K562 (cell line): ENCODE measurements at regions not wholly inside any gene's neighbourhood (a gene's known extent, or its start where the extent isn't known, plus 50 kb on each side); places are given as distances from the start of the nearest gene placed in this dataset.

ENCODE experiments used
- ATAC-seq: fragments of 200-7000 bp; cut with Tn5 transposase; 3 replicates; pipeline ENCODE4 v1.9.1; 2020; ENCODE audit warnings: moderate library complexity
- BruUV-seq: library from RNA; stranded (reverse); fragments of 400-500 nt; replicated peaks from 2 replicates; lab custom pipeline; 2021; lab: Mats Ljungman, UMichigan
- CTCF ChIA-PET: fragments of 300-600 bp; formaldehyde crosslinking; extraction: SDS; loops from one replicate; lab custom pipeline; 2021; ENCODE audit warnings: low intra/inter-chr PET ratio; lab: Yijun Ruan, JAX
- POLR2A ChIA-PET: fragments of 300-600, 350-650 bp; sonication (Branson Sonifier 250); formaldehyde crosslinking; extraction: SDS; loops from one replicate; lab custom pipeline; 2021; ENCODE audit warnings: antibody characterized with exemption, inconsistent platforms; lab: Yijun Ruan, JAX
- DNase-seq, 4 experiments: peaks; one replicate each; pipeline versions ENCODE4 v3.0.0 to v3.0.0-alpha.2; 2011 to 2018; ENCODE audit warnings: low spot score in 3 of 4, mixed read lengths in 3 of 4; ENCODE audit errors: extremely low read depth in 1 of 4
- FAIRE-seq: peaks from 2 replicates; lab custom pipeline; 2011; peaks lifted over from hg19 to GRCh38; lab: Jason Lieb, UNC
- H2AFZ ChIP-seq: 2 replicates; pipeline ENCODE4 v1.6.0; 2011; ENCODE audit warnings: low read depth, low read length, control low read depth, inconsistent platforms
- H3K27ac ChIP-seq: fragments of 200-600 bp; 3 replicates; pipeline ENCODE4 v1.8.0; 2011; ENCODE audit warnings: low read depth, mild to moderate bottlenecking, control low read depth, inconsistent platforms, low read length, moderate library complexity, mixed read lengths; ENCODE audit errors: extremely low read depth
- H3K27me3 ChIP-seq, 2 experiments: fragments of 300-600 bp in 1 of 2; 2 replicates in 1 of 2; 3 replicates in 1 of 2; pipeline versions ENCODE4 v1.6.0 to v1.8.0; 2011; ENCODE audit warnings: inconsistent platforms in 2 of 2, low read length in 2 of 2, mild to moderate bottlenecking in 1 of 2, mixed read lengths in 1 of 2, moderate library complexity in 1 of 2; ENCODE audit not compliant: control insufficient read depth in 2 of 2, insufficient read depth in 2 of 2
- H3K36me3 ChIP-seq: fragments of 300-600 bp; 3 replicates; pipeline ENCODE4 v1.8.0; 2011; ENCODE audit warnings: mild to moderate bottlenecking, low read length, inconsistent platforms; ENCODE audit not compliant: control insufficient read depth, insufficient read depth
- H3K4me1 ChIP-seq, 2 experiments: fragments of 200-600 bp in 1 of 2; replicated peaks in 1 of 2; 2 replicates in 1 of 2; 3 replicates in 1 of 2; pipeline versions ENCODE4 v1.5.1 to v1.8.0; 2011; ENCODE audit warnings: inconsistent platforms in 2 of 2, low read length in 2 of 2, mild to moderate bottlenecking in 1 of 2, mixed read lengths in 1 of 2, moderate library complexity in 1 of 2; ENCODE audit not compliant: control insufficient read depth in 2 of 2, insufficient read depth in 2 of 2
- H3K4me2 ChIP-seq: 2 replicates; pipeline ENCODE4 v1.6.1; 2011; ENCODE audit warnings: low read length, control low read depth, inconsistent platforms, mixed read lengths; ENCODE audit not compliant: insufficient read depth
- H3K4me3 ChIP-seq: fragments of 200-600 bp; sonication (generic), shearing (Covaris generic); 2 replicates; pipeline ENCODE4 v1.5.1; 2016; ENCODE audit warnings: control low read depth, inconsistent platforms
- H3K79me2 ChIP-seq: fragments of 200-600 bp; 3 replicates; pipeline ENCODE4 v1.8.0; 2011; ENCODE audit warnings: low read length, inconsistent platforms; ENCODE audit not compliant: control insufficient read depth, insufficient read depth
- H3K9ac ChIP-seq, 2 experiments: 2 replicates each; pipeline versions ENCODE4 v1.6.0 to v1.6.1; 2011; ENCODE audit warnings: low read depth in 2 of 2, low read length in 2 of 2, control low read depth in 1 of 2, inconsistent platforms in 1 of 2, mild to moderate bottlenecking in 1 of 2, mixed read lengths in 1 of 2; ENCODE audit not compliant: insufficient read depth in 1 of 2
- H3K9me1 ChIP-seq: one replicate; pipeline ENCODE4 v1.6.0; 2011; ENCODE audit warnings: inconsistent platforms, mild to moderate bottlenecking, low read length, moderate library complexity; ENCODE audit not compliant: control insufficient read depth, insufficient read depth
- H3K9me3 ChIP-seq: replicated peaks from 2 replicates; pipeline ENCODE4 v1.5.1; 2011; ENCODE audit warnings: low read depth, low read length, inconsistent platforms; ENCODE audit not compliant: control insufficient read depth, insufficient read depth
- H4K20me1 ChIP-seq: replicated peaks from 2 replicates; pipeline ENCODE4 v1.6.1; 2011; ENCODE audit warnings: low read length, inconsistent platforms, mixed read lengths; ENCODE audit not compliant: control insufficient read depth, insufficient read depth
- CBFA2T3 ChIP-seq: fragments of 450-650 bp; IDR thresholded peaks from 2 replicates; pipeline ENCODE4 v1.6.1; 2017
- DEAF1 ChIP-seq: fragments of 450-650 bp; formaldehyde crosslinking; IDR thresholded peaks from 2 replicates; pipeline ENCODE4 v1.4.0; 2020; ENCODE audit warnings: mild to moderate bottlenecking, moderate library complexity
- ELF1 ChIP-seq: fragments of 200-800 bp; sonication (Bioruptor generic); IDR thresholded peaks from 2 replicates; pipeline ENCODE4 v1.6.1; 2016; ENCODE audit warnings: missing genetic modification characterization, missing compliant biosample characterization
- GATA2 ChIP-seq: sonication (generic); formaldehyde crosslinking; IDR thresholded peaks from 2 replicates; pipeline ENCODE4 v1.4.0; 2020; ENCODE audit warnings: mild to moderate bottlenecking, missing genetic modification reagents
- KAT8 ChIP-seq: fragments of 450-650 bp; IDR thresholded peaks from 2 replicates; pipeline ENCODE4 v1.6.1; 2016; ENCODE audit warnings: low read depth, mild to moderate bottlenecking
- NFE2L1 ChIP-seq: fragments of 450-650 bp; IDR thresholded peaks from 2 replicates; pipeline ENCODE4 v1.6.1; 2016; ENCODE audit warnings: missing genetic modification characterization, low read depth, mild to moderate bottlenecking, missing compliant biosample characterization, moderate library complexity, borderline replicate concordance
- SMARCA5 ChIP-seq: fragments of 450-650 bp; IDR thresholded peaks from 2 replicates; pipeline ENCODE4 v1.6.1; 2016
- THAP12 ChIP-seq: fragments of 250-450 bp; sonication (Bioruptor Pico); IDR thresholded peaks from 2 replicates; pipeline ENCODE4 v1.9.0; 2021; ENCODE audit warnings: mild to moderate bottlenecking, inconsistent platforms
- VEZF1 ChIP-seq: fragments of 200-800 bp; sonication (Bioruptor generic); IDR thresholded peaks from 2 replicates; pipeline ENCODE4 v1.6.1; 2017; ENCODE audit warnings: missing genetic modification characterization, missing compliant biosample characterization
- XRCC5 ChIP-seq: fragments of 200-400 bp; formaldehyde crosslinking; IDR thresholded peaks from 2 replicates; pipeline ENCODE4 v1.6.1; 2017; ENCODE audit warnings: low read depth, mild to moderate bottlenecking, low read length
- WGBS: fragments of 100-300 bp; shearing (Covaris generic); methylation state at CpG from one replicate; pipeline ENCODE4 v1.1.6; 2016; ENCODE audit warnings: low coverage, mixed read lengths; ENCODE audit not compliant: insufficient coverage; ENCODE audit errors: missing lambda C conversion rate; 5-methylcytosine and 5-hydroxymethylcytosine counted together
- in situ Hi-C: fragments of 300-500 bp; cut with MboI; formaldehyde crosslinking; loops from 4 replicates; pipeline ENCODE4 v1.15.0; 2018; ENCODE audit warnings: inconsistent platforms, mixed read lengths
- intact Hi-C: fragments of 100-400 bp; cut with micrococcal nuclease; formaldehyde crosslinking; loops from 2 replicates; pipeline ENCODE4 v1.14.2; 2022

DNA sequence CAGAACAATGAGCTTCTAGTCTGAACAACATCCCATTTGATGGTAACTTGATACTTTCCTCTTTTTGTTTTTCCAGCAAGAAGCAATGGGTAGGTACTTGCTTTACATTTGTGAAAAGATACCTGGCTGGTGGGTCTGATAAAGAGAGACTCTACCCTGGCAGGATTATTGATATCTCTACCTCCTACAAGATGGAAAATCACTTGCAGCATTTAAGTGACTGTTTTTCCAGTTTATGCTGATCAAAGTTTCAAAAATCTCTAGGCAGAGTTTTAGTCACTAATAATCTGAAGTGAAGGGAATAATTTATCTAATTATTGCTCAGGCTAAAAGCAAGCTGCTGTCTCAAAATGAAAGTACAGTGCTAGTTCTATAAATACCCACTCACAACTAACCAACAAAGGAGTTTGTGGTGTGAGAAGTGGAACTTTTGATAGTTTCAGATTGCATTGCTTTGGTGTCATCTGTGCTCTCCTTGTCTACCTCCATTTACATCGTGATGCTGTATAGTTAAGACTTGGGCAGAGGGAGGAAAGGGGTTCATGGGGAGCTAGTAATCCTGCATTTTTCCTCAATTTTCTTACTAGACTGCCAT, 86.0 kb upstream of the ANKRD1 start:
- H3K4me2 ChIP-seq: no peak overlapping the region
- POLR2A ChIA-PET: no interaction called here

More for the DNA sequence above, 86.0 kb upstream of the ANKRD1 start:
- H3K36me3 ChIP-seq: no peaks in the 10 kb centered on the region
- no peak overlapping the region for H3K4me3 ChIP-seq
- intact Hi-C loops (loop anchor here (1.0 to 10.0 kb wide), 3 partner anchors 244 to 538 kb away; no protein-coding TSS in a partner anchor), in situ Hi-C loops (loop anchor here (10.0 kb wide), 1 partner anchor 238 kb away; no protein-coding TSS in a partner anchor)
- WGBS: 0% methylated on average over 1 of the region's 1 CpG
- CTCF ChIA-PET: interaction anchor here (1.0 to 1.8 kb wide), 2 partner anchors 95 to 244 kb away, joined by 3 to 23 read pairs; no protein-coding TSS in a partner anchor
- no peaks in the 10 kb centered on the region for H3K27me3 ChIP-seq
- H3K9ac ChIP-seq: no peak overlapping the region
- H3K79me2 ChIP-seq: no peaks in the 10 kb centered on the region
- no peak overlapping the region for H2AFZ ChIP-seq
- no peaks in the 10 kb centered on the region for H3K9me1 ChIP-seq
- no TSS peak for BruUV-seq
- no peak for TF ChIP-seq KAT8
- TF ChIP-seq CBFA2T3: no peak
- TF ChIP-seq VEZF1 (CRISPR knock-in tag): no peak
- no peak for TF ChIP-seq NFE2L1 (tag)
- TF ChIP-seq GATA2 (CRISPR knock-in tag): no peak
- no peak for TF ChIP-seq DEAF1 (CRISPR knock-in tag)
- no peak for TF ChIP-seq XRCC5
- no peak for TF ChIP-seq THAP12 (CRISPR knock-in tag)
- no peak for TF ChIP-seq SMARCA5
- no peak for TF ChIP-seq ELF1 (tag)
- no peak for DNase-seq
- H3K27ac ChIP-seq: no peak overlapping the region
- H4K20me1 ChIP-seq: no peaks in the 10 kb centered on the region
- no peaks in the 10 kb centered on the region for H3K4me1 ChIP-seq
- no peaks in the 10 kb centered on the region for H3K9me3 ChIP-seq
- FAIRE-seq: no peak
- ATAC-seq: no peak
